ENCODE measurements at regions not wholly inside any gene's neighbourhood (a gene's known extent, or its start where the extent isn't known, plus 50 kb on each side); places are given as distances from the start of the nearest gene placed in this dataset.
"Not testable (repeated sequence)": the region's sequence is repeated elsewhere in the genome, so short reads cannot be mapped to it uniquely, and the experiment has no call there.

DNA sequence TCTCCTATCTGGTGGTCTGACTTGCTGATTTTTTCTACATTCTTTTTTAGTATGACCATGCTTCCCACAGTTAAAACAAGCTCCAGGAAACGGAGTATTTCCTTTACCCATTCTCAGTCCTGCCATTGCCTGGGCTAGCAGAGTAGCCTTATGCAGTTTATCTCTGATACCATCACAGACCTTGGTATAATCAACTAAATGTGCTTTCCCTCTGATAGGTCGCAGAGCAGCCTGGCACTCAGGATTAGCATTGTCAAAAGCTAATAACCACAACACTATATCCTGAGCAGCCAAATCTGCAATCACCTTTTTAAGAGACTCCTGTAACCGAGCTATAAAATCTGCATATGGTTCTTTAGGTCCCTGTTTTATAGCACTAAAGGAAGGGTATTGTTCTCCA lies 123.2 kb downstream of the ZNF467 start:
- POLR2A ChIA-PET; H3K4me2 ChIP-seq; H3K36me3 ChIP-seq (replicated peaks in 1 of 2; ENCODE audit: control insufficient read depth in 1 of 2, insufficient read depth in 2 of 2, low read length in 1 of 2); DNase-seq; H3K27me3 ChIP-seq (ENCODE audit: insufficient read depth); H3F3A ChIP-seq (replicated peaks; ENCODE audit: insufficient read depth); H3K4me3 ChIP-seq (ENCODE audit: low read depth in 2 of 2, low read length in 1 of 2); H4K20me1 ChIP-seq (ENCODE audit: insufficient read depth); H3K9me2 ChIP-seq; H2AFZ ChIP-seq (ENCODE audit: low read depth); H3K9ac ChIP-seq; H3K27ac ChIP-seq (ENCODE audit: low read depth in 2 of 2, low read length in 1 of 2); H3K4me1 ChIP-seq (ENCODE audit: control insufficient read depth in 1 of 2, insufficient read depth in 2 of 2, low read depth in 1 of 2, low read length in 1 of 2); H3K79me2 ChIP-seq (ENCODE audit: insufficient read depth); H3K9me3 ChIP-seq: not testable (repeated sequence)
- peak; percentile 83 for TF ChIP-seq GATA2 (CRISPR knock-in tag; IDR thresholded peaks at IDR 0.05)
- TF ChIP-seq EP300 (IDR thresholded peaks at IDR 0.05; ENCODE audit: borderline replicate concordance in 1 of 2, low read depth in 1 of 2, low read length in 1 of 2), result 0 out of 4 replicates have a peak, but pooled peaks of 1 of the 2 experiments have one; percentile 18
- CTCF ChIA-PET, result interaction anchor here (0.9 to 2.0 kb wide), 5 partner anchors 12 to 157 kb away, joined by 3 to 13 read pairs (median 4); no protein-coding TSS in a partner anchor
- 7% methylated on average over 3 of the region's 3 CpGs for WGBS (ENCODE audit: low lambda C conversion rate)

GRCh38 chr7:149644754-149645153 lies 128.6 kb downstream of the ZNF467 start:
- no peak overlapping the region for H3K27ac ChIP-seq (ENCODE audit: low read depth in 2 of 2, low read length in 1 of 2)
- H3K9me3 ChIP-seq, result no peaks in the 10 kb centered on the region
- H4K20me1 ChIP-seq (ENCODE audit: insufficient read depth), result no peaks in the 10 kb centered on the region
- no peak overlapping the region for H3K9ac ChIP-seq
- TF ChIP-seq MXI1 (IDR thresholded peaks at IDR 0.05; ENCODE audit: low read depth, low read length) (no peak), RXRA (IDR thresholded peaks at IDR 0.05; ENCODE audit: borderline replicate concordance, low read depth) (no peak), YY1 (IDR thresholded peaks at IDR 0.05; ENCODE audit: low read depth) (no peak), TCF12 (IDR thresholded peaks at IDR 0.05) (no peak), GATA2 (CRISPR knock-in tag; IDR thresholded peaks at IDR 0.05) (no peak), PBX3 (IDR thresholded peaks at IDR 0.05) (no peak), JUND (IDR thresholded peaks at IDR 0.05) (no peak), FOSL2 (IDR thresholded peaks at IDR 0.05; ENCODE audit: borderline replicate concordance, low read depth) (no peak)
- H3K4me1 ChIP-seq (ENCODE audit: control insufficient read depth in 1 of 2, insufficient read depth in 2 of 2, low read depth in 1 of 2, low read length in 1 of 2), result no peaks in the 10 kb centered on the region; a peak in 1 of 4 replicates
- peaks cover 15% of the 10 kb centered on the region; the same call in 1 of the 2 replicates for H3K27me3 ChIP-seq (ENCODE audit: insufficient read depth)
- no peak for DNase-seq
- H3K36me3 ChIP-seq (replicated peaks in 1 of 2; ENCODE audit: control insufficient read depth in 1 of 2, insufficient read depth in 2 of 2, low read length in 1 of 2), result no peaks in the 10 kb centered on the region
- H3K4me2 ChIP-seq, result no peak overlapping the region
- no peaks in the 10 kb centered on the region for H3F3A ChIP-seq (replicated peaks; ENCODE audit: insufficient read depth)
- ChIA-PET CTCF (interaction anchor here (1.5 to 3.8 kb wide), 2 partner anchors 20 to 97 kb away, joined by 5 to 12 read pairs; no protein-coding TSS in a partner anchor), POLR2A (no interaction called here)
- no peak overlapping the region for H3K4me3 ChIP-seq (ENCODE audit: low read depth in 2 of 2, low read length in 1 of 2)
- WGBS (ENCODE audit: low lambda C conversion rate), result 55% methylated on average over 4 of the region's 4 CpGs
- no peaks in the 10 kb centered on the region for H3K79me2 ChIP-seq (ENCODE audit: insufficient read depth)
- H2AFZ ChIP-seq (ENCODE audit: low read depth), result no peak overlapping the region
- H3K9me2 ChIP-seq, result no peaks in the 10 kb centered on the region

GRCh38 chr7:149642589-149642988 lies 130.8 kb downstream of the ZNF467 start:
- H3K9me2 ChIP-seq, result no peaks in the 10 kb centered on the region
- no peaks in the 10 kb centered on the region for H3K4me1 ChIP-seq (ENCODE audit: control insufficient read depth in 1 of 2, insufficient read depth in 2 of 2, low read depth in 1 of 2, low read length in 1 of 2)
- CTCF ChIA-PET, result interaction anchor here (1.0 kb wide), 1 partner anchor 99 kb away, joined by 3 read pairs; no protein-coding TSS in a partner anchor
- 59% methylated on average over 5 of the region's 5 CpGs for WGBS (ENCODE audit: low lambda C conversion rate)
- TF ChIP-seq NFIC (IDR thresholded peaks at IDR 0.05; ENCODE audit: borderline replicate concordance), result no peak
- no peak for TF ChIP-seq PBX3 (IDR thresholded peaks at IDR 0.05)
- no peak for TF ChIP-seq TEAD4 (IDR thresholded peaks at IDR 0.05; ENCODE audit: borderline replicate concordance, insufficient read depth)
- TF ChIP-seq, protein P1, sequence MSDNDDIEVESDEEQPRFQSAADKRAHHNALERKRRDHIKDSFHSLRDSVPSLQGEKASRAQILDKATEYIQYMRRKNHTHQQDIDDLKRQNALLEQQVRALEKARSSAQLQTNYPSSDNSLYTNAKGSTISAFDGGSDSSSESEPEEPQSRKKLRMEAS (IDR thresholded peaks at IDR 0.05; ENCODE audit: low read depth), result no peak
- no peak for TF ChIP-seq GATA2 (CRISPR knock-in tag; IDR thresholded peaks at IDR 0.05)
- no peak for TF ChIP-seq RXRA (IDR thresholded peaks at IDR 0.05; ENCODE audit: borderline replicate concordance, low read depth)
- POLR2A ChIA-PET, result no interaction called here
- no peak overlapping the region for H3K27ac ChIP-seq (ENCODE audit: low read depth in 2 of 2, low read length in 1 of 2)
- H3K4me2 ChIP-seq, result no peak overlapping the region
- no peaks in the 10 kb centered on the region for H3K79me2 ChIP-seq (ENCODE audit: insufficient read depth)
- no peak overlapping the region for H3K9ac ChIP-seq
- no peak for DNase-seq
- H3F3A ChIP-seq (replicated peaks; ENCODE audit: insufficient read depth), result no peaks in the 10 kb centered on the region
- no peaks in the 10 kb centered on the region for H4K20me1 ChIP-seq (ENCODE audit: insufficient read depth)
- H2AFZ ChIP-seq (ENCODE audit: low read depth), result no peak overlapping the region
- no peaks in the 10 kb centered on the region for H3K9me3 ChIP-seq
- H3K4me3 ChIP-seq (ENCODE audit: low read depth in 2 of 2, low read length in 1 of 2), result no peak overlapping the region
- H3K36me3 ChIP-seq (replicated peaks in 1 of 2; ENCODE audit: control insufficient read depth in 1 of 2, insufficient read depth in 2 of 2, low read length in 1 of 2), result no peaks in the 10 kb centered on the region
- H3K27me3 ChIP-seq (ENCODE audit: insufficient read depth), result peaks cover 24% of the 10 kb centered on the region; the same call in 1 of the 2 replicates
